Neural cell (in vitro differentiated cells): ENCODE measurements at regions not wholly inside any gene's neighbourhood (a gene's known extent, or its start where the extent isn't known, plus 50 kb on each side); places are given as distances from the start of the nearest gene placed in this dataset.

ENCODE experiments used
- CTCF ChIP-seq: fragments of 450-650 bp; IDR thresholded peaks from 2 replicates; pipeline ENCODE4 v1.5.1; 2014; ENCODE audit warnings: antibody characterized with exemption, mild to moderate bottlenecking, moderate library complexity; ENCODE audit not compliant: poor library complexity, severe bottlenecking
- EZH2 ChIP-seq: fragments of 200-600, 300-800 bp; shearing (Covaris generic), sonication (generic); IDR thresholded peaks from 2 replicates; pipeline ENCODE4 v1.6.1; 2014; ENCODE audit warnings: antibody characterized with exemption, low read length, borderline replicate concordance, mild to moderate bottlenecking; ENCODE audit not compliant: insufficient read depth, poor library complexity, severe bottlenecking
- MXI1 ChIP-seq: fragments of 450-650 bp; conservative IDR thresholded peaks from 2 replicates; pipeline ENCODE4 v1.6.1; 2014; ENCODE audit warnings: antibody characterized with exemption, mild to moderate bottlenecking; ENCODE audit not compliant: poor library complexity, severe bottlenecking
- POLR2AphosphoS5 ChIP-seq: IDR thresholded peaks from 2 replicates; pipeline ENCODE4 v1.6.1; 2012
- RAD21 ChIP-seq: fragments of 450-650 bp; conservative IDR thresholded peaks from 2 replicates; pipeline ENCODE4 v1.6.1; 2014; ENCODE audit warnings: antibody characterized with exemption, mild to moderate bottlenecking, moderate library complexity
- SMC3 ChIP-seq: fragments of 450-650 bp; conservative IDR thresholded peaks from 2 replicates; pipeline ENCODE4 v1.6.1; 2014; ENCODE audit warnings: antibody characterized with exemption, mild to moderate bottlenecking, moderate library complexity; ENCODE audit not compliant: poor library complexity
- TAF1 ChIP-seq: IDR thresholded peaks from 2 replicates; pipeline ENCODE4 v1.6.1; 2012; ENCODE audit warnings: low read depth

- no peak for TF ChIP-seq POLR2AphosphoS5
- TF ChIP-seq SMC3 = no peak
- TF ChIP-seq EZH2 = no peak
- no peak for TF ChIP-seq CTCF
- no peak for TF ChIP-seq TAF1
- no peak for TF ChIP-seq MXI1
- no peak for TF ChIP-seq RAD21
Measured at GRCh38 chr12:34190054-34190453, 167.8 kb downstream of the ALG10 start.
